HG03280 (cell line): ENCODE measurements at regions not wholly inside any gene's neighbourhood (a gene's known extent, or its start where the extent isn't known, plus 50 kb on each side); places are given as distances from the start of the nearest gene placed in this dataset.

Source experiments
- ATAC-seq: cut with Tn5 transposase; IDR thresholded peaks from one replicate; pipeline ENCODE4 v1.9.1; 2021; ENCODE audit warnings: mild to moderate bottlenecking, moderate library complexity; ENCODE audit not compliant: unreplicated experiment

DNA sequence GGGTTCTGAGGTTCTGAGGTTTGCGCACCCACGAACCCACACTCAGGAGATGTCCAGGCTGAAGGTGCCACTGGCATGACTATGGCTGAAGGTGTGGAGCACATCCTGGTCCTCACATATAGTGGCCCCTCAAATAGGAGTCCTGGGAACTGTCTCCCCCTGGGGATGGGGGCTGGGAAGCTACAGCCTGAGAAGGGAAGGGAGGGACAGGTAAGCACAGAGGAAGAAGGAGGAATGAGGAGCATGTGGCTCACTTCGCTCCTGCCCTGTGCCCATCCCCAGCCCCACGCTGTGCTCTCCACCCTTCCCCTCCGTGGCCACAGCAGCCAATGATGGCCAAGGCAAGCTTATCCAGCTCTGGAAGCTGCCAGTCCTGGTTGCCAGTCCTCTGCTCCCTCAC, 123.9 kb upstream of the LHX1 start:
- no peak for ATAC-seq

DNA sequence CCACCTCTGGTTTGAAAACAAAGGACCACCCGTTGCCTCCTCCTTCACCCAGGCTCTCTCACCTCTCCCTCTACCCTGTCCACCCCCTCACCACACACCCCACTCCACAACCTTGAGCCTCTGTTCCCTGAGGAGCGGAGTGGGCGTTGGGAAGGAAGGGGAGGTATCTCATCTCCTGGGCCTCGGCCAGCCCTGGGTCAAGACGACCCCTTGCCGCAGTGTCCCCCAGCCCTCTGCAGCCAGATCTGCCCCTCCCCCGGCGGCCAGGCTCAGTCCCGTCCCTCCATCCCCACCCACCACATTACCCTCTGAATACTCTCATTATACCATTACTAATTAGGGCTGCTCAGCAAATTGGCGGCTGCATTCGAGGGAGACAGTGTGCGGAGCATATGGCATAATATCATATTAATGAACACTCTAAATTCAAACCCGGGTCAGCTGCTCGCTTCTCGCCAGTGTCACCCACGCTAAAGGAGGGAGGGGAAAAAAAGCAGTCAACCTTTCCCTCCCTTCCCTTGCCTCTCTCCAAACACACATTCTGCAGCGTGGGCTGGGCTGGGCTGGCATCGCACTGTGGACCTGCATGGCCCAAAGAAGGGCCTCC, 123.2 kb upstream of the LHX1 start:
- ATAC-seq, result no peak

DNA sequence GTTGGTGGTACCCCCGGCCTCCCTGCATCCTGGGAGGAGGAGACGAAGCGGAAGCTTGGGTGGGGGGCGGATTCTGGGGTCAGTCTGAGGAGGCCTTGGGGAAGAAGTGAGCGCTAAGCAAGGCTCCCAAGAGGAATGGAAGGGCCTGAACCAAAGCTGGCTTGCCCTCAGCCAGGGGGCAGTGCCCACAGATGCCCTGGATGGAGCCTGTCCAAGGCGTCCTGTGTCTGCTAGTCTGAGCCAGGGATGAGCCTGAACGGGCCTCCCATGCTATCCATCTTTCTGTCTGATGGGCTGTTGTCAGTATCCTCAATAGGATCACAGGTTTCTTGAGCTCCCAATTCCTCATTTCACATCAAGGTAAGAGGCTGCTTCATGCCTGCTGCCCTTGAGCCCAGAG, 122.3 kb upstream of the LHX1 start:
- no peak for ATAC-seq

DNA sequence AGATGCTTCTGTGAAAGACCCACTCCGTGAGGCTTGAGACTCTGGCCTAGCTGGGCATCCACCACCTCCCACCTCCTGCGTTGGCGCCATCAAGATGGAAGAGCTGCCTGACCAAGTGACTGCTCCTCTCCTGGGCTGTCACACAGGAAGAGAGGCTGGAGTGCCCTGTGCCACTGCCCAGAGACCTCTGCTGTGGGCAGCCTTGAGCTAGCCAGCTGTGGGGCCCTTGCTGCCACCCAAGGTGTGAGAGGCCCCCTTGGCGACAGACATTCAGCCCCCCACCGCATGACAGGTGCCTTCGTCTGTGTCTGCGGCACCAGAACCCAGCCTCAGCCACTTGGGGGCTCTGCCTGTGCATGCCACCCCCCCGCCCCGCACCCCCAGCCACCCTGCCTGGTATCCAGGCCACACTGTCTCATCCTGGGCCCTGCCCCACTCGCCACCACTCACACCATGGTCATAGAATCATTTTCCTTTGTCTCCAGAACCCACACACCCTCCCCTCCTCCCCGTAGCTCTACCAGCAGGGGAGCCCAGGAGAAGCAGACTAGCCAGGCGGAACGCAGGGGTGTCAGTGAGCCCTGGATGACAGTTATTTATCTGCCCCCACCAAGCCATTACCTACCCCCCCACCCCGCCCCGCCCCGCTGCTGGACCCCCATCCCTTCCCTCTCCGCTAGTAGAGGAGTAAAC, 120.9 kb upstream of the LHX1 start:
- no peak for ATAC-seq

DNA sequence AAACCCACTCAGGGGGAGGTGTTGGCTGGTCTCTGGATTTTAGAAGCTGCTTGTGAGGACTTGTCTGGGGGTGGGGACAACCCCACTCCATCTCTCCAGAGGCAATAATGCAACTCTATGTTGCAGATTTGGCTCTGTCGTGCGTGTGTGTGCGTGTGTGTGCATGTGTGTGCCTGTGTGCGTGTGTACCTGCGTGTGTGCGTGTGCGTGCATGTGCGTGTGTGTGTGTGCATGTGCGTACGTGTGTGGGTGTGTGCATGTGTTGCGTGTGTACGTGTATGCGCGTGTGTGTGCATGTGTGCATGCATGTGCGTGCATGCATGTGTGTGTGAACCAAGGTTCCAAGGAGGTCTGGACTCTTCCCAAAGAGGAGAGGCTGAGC, 120.4 kb upstream of the LHX1 start:
- ATAC-seq, result no peak

DNA sequence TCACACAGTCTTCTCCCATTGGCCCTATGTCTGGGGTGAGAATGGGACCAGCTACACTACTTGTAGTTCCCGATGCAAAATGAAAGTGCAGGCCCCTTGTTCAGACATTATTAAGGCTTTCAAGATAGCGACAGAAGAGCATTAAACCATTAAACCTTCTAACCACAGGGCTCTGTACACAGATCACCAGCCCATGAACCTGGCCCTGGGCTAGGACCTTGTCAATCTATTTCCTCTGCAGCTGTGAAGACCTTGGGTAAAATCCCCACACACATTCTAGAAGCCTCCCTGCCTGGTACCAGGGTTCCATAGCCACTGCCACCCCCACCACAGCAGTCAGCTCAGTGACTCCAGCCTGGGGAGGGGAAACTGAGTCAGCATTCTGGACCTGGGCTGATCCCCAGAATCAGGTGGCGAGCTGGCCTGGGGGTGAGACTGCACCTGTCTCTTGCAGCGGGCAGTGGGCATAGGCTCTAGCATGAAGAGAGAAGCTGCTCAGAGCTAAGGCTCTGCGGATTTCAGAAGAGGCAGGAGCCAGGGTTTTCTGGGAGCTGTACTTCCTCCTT, 119.7 kb upstream of the LHX1 start:
- ATAC-seq, result no peak

DNA sequence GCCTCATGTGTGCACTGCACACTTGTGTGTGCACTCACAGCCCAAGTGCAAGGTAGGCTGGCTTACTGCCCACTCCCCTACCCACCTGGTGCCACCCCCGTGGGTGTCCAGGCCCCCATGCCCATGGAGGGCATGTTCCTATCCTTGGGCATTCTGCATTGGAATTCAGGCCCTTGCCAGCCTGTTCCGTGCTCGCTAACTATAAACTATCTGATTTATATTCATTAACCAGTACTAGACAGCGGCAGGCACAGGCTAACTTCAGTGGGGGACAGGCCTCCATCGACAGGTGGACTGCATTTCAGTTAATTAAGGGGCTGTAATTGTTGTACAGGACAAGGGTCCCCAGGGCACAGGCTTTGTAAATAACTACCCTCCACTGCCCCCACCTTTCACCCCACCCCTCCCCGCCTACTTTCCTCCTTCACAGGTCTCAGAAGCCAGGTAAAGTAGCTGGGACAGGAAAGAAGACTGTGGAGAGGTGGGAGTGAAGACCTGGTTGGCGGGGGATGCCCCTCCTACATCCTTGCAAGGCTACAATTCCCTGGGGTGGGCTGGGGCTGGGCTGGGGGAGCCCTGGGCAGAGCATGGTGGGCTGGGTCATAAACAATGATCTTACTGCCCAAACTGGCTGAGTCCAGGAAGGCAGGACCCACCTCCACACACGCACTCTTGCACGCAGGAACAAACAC, 119.0 kb upstream of the LHX1 start:
- no peak for ATAC-seq

DNA sequence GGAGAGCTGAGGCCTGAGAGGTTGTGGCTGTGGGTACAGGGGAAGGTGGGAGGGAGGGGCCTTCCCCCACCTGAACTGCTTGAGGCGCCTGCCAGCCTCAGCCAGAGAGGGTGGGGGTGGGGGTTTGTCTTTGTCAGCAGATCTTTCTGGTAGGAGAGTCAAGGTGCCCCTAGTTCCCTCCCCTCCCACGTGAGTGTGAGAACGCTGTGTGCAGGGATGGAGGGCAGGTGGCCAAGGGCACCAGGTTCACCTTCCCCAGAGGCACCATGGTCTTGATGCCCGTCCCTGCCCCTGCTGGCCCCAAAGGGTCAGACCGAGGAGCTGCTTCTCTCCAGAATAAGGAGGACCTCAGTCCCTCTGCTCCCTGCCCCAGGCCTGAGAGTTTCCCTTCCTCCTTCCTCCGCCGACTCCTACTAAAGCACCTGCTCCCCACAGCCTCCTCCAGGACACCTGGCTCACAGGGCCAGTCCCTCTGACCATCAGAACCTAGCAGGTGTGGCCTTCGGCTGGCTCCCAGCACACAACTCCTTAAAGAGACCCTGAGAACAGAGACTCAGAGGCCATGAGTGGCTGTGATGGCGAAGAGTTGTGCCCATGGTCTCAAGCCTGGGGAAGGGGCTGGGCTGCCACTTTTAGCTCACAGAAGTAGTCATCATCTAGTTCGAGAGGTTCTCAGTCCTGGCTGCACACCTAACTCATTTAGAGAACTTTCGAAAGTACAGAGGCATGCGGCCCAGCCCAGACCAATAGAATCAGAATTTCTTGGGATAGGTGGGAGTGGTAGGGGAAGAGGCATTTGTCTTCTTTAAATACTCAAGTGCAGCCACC, 113.2 kb upstream of the LHX1 start:
- no peak for ATAC-seq

DNA sequence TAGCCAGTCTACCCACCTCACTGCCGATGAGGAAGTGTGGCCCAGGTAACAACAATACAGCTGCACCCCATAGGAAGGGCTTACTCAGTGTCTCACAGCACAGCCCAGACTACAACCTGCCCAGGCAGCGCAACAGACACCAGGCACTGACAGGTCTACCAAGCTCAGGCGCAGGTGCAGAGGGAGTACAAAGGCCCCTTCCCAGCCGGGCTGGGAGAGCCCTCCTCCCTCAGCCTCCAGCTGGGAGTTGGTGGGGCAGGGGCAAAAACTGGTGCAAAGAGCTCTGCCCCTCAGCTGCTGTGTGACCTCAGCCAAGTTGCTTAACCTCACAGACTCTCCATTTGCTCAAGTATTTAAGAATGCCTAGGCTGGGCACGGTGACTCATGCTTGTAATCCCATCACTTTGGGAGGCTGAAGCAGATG, 112.6 kb upstream of the LHX1 start:
- ATAC-seq, result no peak

DNA sequence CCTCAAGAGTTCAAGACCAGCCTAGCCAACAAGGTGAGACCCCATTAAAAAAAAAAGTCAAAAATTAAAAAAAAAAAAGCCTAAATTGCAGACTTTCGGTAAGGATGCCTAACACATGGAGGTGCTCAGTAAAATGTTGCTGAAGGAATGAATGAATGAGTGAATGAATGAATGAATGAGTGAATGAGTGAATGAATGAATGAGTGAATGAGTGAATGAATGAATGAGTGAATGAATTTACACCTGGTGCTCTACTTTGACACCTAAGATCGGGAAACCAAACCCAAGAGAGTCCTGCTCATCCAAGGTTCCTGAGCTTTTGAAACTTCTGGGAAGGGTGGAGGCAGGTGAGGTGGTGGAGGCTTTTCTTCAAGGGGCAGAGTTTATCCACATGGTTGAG, 112.2 kb upstream of the LHX1 start:
- no peak for ATAC-seq

DNA sequence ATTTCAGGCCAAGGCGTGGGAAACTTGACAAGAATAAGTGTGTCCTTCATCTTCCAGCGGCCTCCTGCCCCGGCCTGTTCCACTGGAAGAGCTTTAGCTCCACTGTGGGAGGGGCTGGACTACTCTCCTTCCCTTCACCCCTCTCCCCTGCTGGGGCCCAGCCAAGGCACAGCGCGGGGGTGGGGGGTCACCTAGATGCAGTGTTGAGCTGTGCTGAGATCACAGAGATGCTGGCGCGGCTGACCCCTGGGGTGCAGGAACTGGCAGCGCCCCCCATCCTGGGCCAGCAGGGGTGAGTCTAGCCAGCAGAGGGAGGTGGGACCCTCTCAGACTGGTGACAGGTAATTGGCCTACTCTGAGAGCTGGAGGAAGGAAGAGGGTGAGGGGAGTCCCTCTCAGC, 111.8 kb upstream of the LHX1 start:
- no peak for ATAC-seq

DNA sequence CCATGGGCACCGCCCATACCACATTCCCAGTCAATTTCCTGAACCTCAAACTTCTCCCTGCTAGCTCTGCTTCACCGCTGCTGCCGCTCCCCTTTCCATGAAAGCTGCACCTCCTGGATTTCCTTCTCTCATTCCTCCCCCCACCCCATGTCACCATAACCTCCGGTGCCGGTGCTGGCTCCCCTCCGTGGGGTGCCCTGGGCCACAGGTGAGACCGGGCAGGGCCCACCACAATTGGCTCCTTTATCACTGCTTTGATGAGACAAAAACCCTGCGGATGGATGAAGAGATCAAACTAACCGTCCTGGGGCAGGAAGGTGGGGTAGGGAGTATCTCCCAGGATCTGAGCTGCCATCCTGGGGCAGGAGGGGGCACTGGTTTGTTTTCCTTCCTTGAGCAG, 111.3 kb upstream of the LHX1 start:
- no peak for ATAC-seq

DNA sequence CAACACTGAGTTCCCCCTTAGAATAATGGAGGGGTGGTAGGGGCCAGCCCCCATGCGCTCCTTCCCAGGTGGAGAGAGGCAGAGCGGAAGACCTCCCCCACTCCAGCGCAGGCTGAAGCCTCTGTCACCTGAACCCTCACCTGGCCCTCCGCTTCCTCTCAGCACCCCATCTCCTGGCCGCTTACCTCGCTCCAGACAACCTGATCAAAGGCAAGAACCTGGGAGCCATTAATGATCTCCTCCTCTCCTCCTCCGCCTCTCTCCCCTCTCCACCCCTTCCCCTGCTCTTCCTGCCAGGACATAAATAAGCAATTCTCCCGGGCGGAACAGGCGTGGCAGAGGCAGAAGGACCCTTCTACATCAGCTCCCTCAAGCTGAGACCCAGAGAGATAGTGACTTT, 110.2 kb upstream of the LHX1 start:
- ATAC-seq, result no peak

DNA sequence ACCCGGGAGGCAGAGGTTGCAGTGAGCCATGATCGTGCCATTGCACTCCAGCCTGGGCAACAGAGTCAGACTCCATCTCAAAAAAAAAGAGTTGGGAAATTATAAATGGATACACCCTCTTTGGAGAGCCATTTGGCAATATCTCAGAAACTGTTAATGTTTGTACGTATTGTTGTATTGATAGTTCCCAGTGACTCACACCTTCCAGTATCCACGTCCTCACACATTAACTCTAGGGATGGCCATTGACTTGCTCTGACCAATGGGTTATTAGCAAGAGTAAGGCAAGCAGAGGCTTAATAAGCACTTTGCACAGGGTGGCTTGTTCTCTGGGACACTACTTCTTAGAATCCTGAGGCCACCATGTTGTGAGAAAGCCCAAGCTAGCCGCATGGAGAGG, 107.6 kb upstream of the LHX1 start:
- ATAC-seq, result no peak

DNA sequence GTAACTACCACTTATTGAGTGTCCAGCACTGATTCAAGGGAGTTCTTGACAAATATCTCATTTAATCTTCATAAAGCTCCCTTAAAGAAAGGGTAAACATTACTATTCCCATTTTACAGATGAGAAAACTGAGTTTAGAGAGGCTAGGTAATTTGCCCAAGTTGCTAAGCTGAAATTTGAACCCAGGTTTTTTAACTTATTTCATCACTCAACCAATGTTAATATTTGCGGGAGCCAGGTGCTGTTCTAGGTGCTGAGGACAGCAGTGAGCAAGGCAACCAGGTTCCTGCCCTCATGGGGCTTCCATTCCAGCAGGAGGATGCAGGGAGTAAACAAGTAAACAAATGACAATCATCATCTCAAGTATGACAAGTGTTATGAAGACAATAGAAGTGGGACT, 104.0 kb upstream of the LHX1 start:
- no peak for ATAC-seq

DNA sequence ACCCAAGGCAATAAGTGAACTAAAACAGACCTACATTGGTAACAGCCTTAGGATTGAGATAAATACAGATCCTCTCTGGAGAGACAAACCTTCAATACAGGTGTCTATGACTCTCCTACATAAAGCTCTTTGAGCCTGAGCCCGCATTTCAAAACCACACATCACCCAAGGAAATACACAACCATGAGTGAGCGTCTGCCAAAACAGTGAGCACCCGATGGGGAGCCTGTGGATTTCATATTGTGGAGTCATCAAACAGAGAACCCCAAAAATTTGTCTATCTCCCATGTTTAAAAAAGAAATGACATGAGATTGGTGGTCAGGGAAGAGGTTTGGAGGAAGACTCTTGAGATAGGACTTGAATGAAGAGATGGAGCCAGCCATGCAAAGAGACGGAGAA, 102.2 kb upstream of the LHX1 start:
- ATAC-seq, result no peak

DNA sequence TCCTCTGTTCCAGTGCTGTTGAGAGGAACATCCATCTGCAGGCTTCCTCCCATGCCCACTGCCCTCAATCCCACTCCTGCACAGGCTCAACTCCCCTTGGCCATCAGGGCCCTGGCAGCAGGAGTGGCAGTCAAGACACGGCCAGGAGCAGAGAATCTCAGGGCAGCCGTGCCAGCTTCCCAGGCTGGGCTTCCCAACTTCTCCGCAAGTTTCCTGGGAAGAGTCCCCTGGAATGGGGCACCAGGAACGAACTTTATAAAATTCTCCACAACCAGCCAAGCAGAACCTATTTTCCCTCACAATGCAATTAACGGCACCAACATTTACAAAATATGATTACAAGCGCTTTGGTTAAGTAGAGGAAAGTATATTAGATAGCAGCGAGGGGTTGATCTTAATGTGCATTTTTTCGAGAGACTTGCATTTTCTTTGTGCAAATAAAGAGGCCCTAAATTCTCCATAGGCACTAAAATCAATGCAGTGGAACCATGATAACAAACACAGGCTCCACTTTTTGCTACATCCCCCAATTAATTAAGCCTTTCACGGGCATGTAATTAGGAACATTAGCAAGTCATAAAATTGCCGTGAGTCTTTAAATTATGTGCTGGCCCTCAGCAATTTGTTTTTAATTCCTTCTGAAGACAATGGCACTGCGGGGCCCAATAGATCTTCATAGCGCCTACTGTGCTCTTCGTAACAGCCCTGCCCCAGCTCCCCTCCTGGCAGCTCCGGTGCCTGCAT, 99.9 kb upstream of the LHX1 start:
- ATAC-seq, result no peak

DNA sequence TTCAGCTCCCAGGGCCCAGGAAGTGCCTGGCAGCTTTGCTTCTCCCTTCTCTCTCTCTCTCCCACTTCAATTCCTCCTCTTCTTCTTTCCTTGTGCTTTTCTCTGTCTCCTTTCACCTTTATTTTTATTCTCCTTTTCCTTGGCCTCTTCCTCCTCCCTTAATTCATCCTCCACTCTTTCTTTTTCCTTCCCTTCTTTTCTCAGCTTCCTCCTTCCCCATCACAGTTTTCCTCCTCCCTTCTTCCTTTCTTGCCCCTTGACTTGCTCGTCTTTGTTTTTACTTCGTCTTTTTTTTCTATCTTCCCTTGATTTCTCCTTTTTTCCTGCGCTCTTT, 99.4 kb upstream of the LHX1 start:
- ATAC-seq, result no peak

DNA sequence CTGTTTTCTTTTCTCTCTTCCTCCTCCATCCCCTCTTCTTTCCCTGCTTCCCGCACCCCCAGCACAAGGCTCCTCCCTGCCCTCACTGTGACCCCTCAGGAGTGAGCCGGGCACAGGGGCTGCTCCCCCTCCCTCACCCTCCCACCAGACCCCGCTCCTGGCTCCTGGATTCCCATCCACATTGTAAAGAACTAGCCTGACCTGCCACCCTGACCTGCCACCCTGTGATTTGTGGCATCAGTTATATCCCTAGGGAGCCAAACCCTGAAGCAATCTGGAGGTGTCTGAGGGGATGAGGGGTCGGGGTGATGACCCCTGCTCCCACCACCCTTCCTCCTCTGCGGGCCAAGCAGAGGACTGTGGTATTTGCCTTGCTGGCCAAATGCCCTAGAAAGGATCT, 98.0 kb upstream of the LHX1 start:
- no peak for ATAC-seq

DNA sequence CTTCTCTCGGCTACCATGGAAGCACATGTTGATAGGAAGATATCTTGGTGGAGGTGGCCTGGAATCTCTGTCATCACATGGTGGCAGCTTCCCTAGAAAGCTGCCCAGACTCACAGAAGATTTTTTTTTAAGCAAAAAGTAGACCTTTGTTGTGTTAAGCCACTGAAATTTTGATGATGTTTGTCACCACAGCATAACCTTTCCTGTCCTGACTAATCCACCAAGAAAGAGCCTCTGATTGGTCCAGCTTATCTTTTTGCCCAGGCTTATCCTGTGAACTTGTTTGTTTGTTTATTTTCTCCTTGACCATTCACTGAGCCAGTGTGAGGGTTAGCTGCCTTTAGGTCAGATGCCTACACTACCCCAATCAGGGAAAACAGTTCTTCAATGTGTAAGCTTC, 96.5 kb upstream of the LHX1 start:
- no peak for ATAC-seq
